Suprapubic skin (tissue), 4 donors: ENCODE measurements at regions not wholly inside any gene's neighbourhood (a gene's known extent, or its start where the extent isn't known, plus 50 kb on each side); places are given as distances from the start of the nearest gene placed in this dataset.

Experiments used
- EP300 ChIP-seq: sonication (generic); formaldehyde crosslinking; IDR thresholded peaks from one replicate; pipeline ENCODE4 v1.6.1; 2017; ENCODE audit warnings: antibody characterized with exemption
- POLR2A ChIP-seq, 2 donors: fragments of 450-650 bp; IDR thresholded peaks; one replicate each; pipeline ENCODE4 v1.6.1; 2017; ENCODE audit warnings: antibody characterized with exemption in 2 of 2, mild to moderate bottlenecking in 2 of 2, moderate library complexity in 2 of 2
- POLR2AphosphoS5 ChIP-seq, 3 donors: sonication (generic); formaldehyde crosslinking; IDR thresholded peaks; one replicate each; pipeline ENCODE4 v1.6.1; 2017; ENCODE audit warnings: antibody characterized with exemption in 3 of 3
- TF ChIP-seq, protein P1 (sequence below), 2 donors: fragments of 200-600 bp in 1 of 2; fragments of 450-650 bp in 1 of 2; sonication (generic) in 1 of 2; IDR thresholded peaks; one replicate each; pipeline ENCODE4 v1.5.1; 2016 to 2019; ENCODE audit warnings: antibody characterized with exemption in 2 of 2, mild to moderate bottlenecking in 1 of 2, moderate library complexity in 1 of 2

GRCh38 chr5:3304346-3304745 lies 291.3 kb upstream of the IRX1 start:
- TF ChIP-seq, protein P1, sequence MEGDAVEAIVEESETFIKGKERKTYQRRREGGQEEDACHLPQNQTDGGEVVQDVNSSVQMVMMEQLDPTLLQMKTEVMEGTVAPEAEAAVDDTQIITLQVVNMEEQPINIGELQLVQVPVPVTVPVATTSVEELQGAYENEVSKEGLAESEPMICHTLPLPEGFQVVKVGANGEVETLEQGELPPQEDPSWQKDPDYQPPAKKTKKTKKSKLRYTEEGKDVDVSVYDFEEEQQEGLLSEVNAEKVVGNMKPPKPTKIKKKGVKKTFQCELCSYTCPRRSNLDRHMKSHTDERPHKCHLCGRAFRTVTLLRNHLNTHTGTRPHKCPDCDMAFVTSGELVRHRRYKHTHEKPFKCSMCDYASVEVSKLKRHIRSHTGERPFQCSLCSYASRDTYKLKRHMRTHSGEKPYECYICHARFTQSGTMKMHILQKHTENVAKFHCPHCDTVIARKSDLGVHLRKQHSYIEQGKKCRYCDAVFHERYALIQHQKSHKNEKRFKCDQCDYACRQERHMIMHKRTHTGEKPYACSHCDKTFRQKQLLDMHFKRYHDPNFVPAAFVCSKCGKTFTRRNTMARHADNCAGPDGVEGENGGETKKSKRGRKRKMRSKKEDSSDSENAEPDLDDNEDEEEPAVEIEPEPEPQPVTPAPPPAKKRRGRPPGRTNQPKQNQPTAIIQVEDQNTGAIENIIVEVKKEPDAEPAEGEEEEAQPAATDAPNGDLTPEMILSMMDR (IDR thresholded peaks at IDR 0.05) = no peak
- TF ChIP-seq POLR2AphosphoS5 (IDR thresholded peaks at IDR 0.05) = no peak
- TF ChIP-seq EP300 = no peak
- no peak for TF ChIP-seq POLR2A (IDR thresholded peaks at IDR 0.05)
